Panc1 (cell line): ENCODE measurements at regions not wholly inside any gene's neighbourhood (a gene's known extent, or its start where the extent isn't known, plus 50 kb on each side); places are given as distances from the start of the nearest gene placed in this dataset.

Source experiments
- ATAC-seq: fragments of 200-7000 bp; cut with Tn5 transposase; 2 replicates; pipeline ENCODE4 v1.9.1; 2020; ENCODE audit warnings: mild to moderate bottlenecking, moderate library complexity
- BruUV-seq: library from RNA; stranded (reverse); fragments of 400-500 nt; replicated peaks from 2 replicates; lab custom pipeline; 2021; lab: Mats Ljungman, UMichigan
- CTCF ChIA-PET: fragments of 300-600 bp; sonication (Branson Sonifier 250); formaldehyde crosslinking; loops from one replicate; lab custom pipeline; 2022; ENCODE audit warnings: antibody characterized with exemption; lab: Charles Lee
- POLR2A ChIA-PET: fragments of 300-600 bp; sonication (Branson Sonifier 250); formaldehyde crosslinking; loops from one replicate; lab custom pipeline; 2022; ENCODE audit warnings: antibody characterized with exemption; lab: Charles Lee
- DNase-seq: peaks from one replicate; pipeline ENCODE4 v3.0.0-alpha.2; 2010; ENCODE audit warnings: low read depth, low spot score
- H3K27ac ChIP-seq: 2 replicates; pipeline ENCODE4 v1.5.1; 2011; ENCODE audit warnings: mild to moderate bottlenecking, low read length, inconsistent platforms
- H3K27me3 ChIP-seq: fragments of 200-500 bp; sonication (Bioruptor generic); 2 replicates; pipeline ENCODE4 v1.6.0; 2014; ENCODE audit warnings: low read length, inconsistent platforms; ENCODE audit not compliant: control insufficient read depth, insufficient read depth
- H3K36me3 ChIP-seq: fragments of 200-500 bp; sonication (Bioruptor generic); 2 replicates; pipeline ENCODE4 v1.5.1; 2014; ENCODE audit warnings: inconsistent platforms, mild to moderate bottlenecking, low read length, moderate library complexity; ENCODE audit not compliant: control insufficient read depth, insufficient read depth
- H3K4me1 ChIP-seq: 2 replicates; pipeline ENCODE4 v1.5.1; 2011; ENCODE audit warnings: inconsistent platforms, mild to moderate bottlenecking, low read length, moderate library complexity; ENCODE audit not compliant: control insufficient read depth, insufficient read depth
- H3K4me3 ChIP-seq, 2 experiments: 2 replicates each; pipeline ENCODE4 v1.5.1; 2011 to 2012; ENCODE audit warnings: low read depth in 2 of 2, low read length in 2 of 2, mild to moderate bottlenecking in 2 of 2, inconsistent platforms in 1 of 2, moderate library complexity in 1 of 2
- H3K9me3 ChIP-seq: fragments of 200-500 bp; sonication (Bioruptor generic); 2 replicates; pipeline ENCODE4 v1.5.1; 2014; ENCODE audit warnings: low read depth, mild to moderate bottlenecking, inconsistent platforms, low read length, moderate library complexity; ENCODE audit not compliant: control insufficient read depth, insufficient read depth
- CTCF ChIP-seq: fragments of 450-650 bp; IDR thresholded peaks from 2 replicates; pipeline ENCODE4 v1.5.1; 2017; ENCODE audit warnings: mild to moderate bottlenecking
- POLR2AphosphoS5 ChIP-seq: IDR thresholded peaks from 2 replicates; pipeline ENCODE4 v1.6.1; 2012; ENCODE audit warnings: mild to moderate bottlenecking, low read depth, low read length, moderate library complexity
- REST ChIP-seq, 2 experiments: IDR thresholded peaks; 2 replicates each; pipeline ENCODE4 v1.6.1; 2011 to 2012; ENCODE audit warnings: low read depth in 2 of 2, control low read depth in 1 of 2, low read length in 1 of 2, mild to moderate bottlenecking in 1 of 2, moderate library complexity in 1 of 2; ENCODE audit not compliant: insufficient read depth in 1 of 2
- SIN3A ChIP-seq: IDR thresholded peaks from 2 replicates; pipeline ENCODE4 v1.6.1; 2012; ENCODE audit warnings: low read depth, mild to moderate bottlenecking, low read length, moderate library complexity, borderline replicate concordance; ENCODE audit not compliant: insufficient read depth
- TCF7L2 ChIP-seq: IDR thresholded peaks from 2 replicates; pipeline ENCODE4 v1.6.1; 2011; ENCODE audit warnings: mild to moderate bottlenecking, low read depth, low read length, inconsistent platforms
- in situ Hi-C: cut with HindIII; loops from 2 replicates; pipeline ENCODE4 v1.10.0; 2016; ENCODE audit warnings: low sequenced_read_pairs, low pct_unique_long_range_greater_than_20kb
- intact Hi-C: fragments of 100-400 bp; cut with micrococcal nuclease; formaldehyde crosslinking; loops from one replicate; pipeline ENCODE4 v1.10.0; 2022; ENCODE audit not compliant: unreplicated experiment

DNA sequence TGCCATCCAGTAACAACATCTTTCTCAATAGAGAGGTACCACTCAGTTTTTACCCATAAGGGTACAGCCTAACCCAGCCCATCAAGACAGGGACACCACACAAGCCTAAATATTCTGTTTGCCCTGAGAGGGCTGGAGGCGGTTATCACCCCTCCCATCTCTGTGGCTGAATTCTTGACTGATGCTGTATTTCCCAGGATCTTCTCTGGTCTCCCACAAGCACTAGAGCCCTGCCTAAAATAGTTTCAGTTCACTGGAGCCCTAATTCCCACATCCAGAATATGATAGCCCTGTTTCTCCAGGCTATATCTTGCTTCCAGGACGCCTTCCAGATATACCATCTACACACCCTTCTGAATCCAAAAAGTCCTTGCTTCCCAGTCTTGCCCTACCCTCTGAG lies 91.6 kb upstream of the NMU start:
- intact Hi-C loops, result no loop called here
- Histone ChIP-seq H3K4me1 (no peaks in the 10 kb centered on the region), H3K27me3 (0 out of 2 replicates have a peak, but pooled peaks cover 2% of the 10 kb centered on the region), H3K27ac (no peak overlapping the region), H3K36me3 (no peaks in the 10 kb centered on the region), H3K9me3 (no peaks in the 10 kb centered on the region), H3K4me3 (no peak overlapping the region)
- in situ Hi-C loops, result no loop called here
- CTCF ChIA-PET, result no interaction called here
- TF ChIP-seq CTCF (no peak), TCF7L2 (no peak), REST (IDR thresholded peaks at IDR 0.05; ENCODE audit: insufficient read depth in 1 of 2, low read depth in 2 of 2, low read length in 1 of 2) (no peak), POLR2AphosphoS5 (no peak), SIN3A (no peak)
- no peak for DNase-seq
- POLR2A ChIA-PET, result no interaction called here
- ATAC-seq, result no peak
- BruUV-seq, result no TSS peak

- no TSS peak for BruUV-seq
- CTCF ChIA-PET, result no interaction called here
- DNase-seq (no peak), ATAC-seq (no peak)
- no peaks in the 10 kb centered on the region for H3K36me3 ChIP-seq
- in situ Hi-C loops, result no loop called here
- intact Hi-C loops, result loop anchor here (10.0 kb wide), 1 partner anchor 285 kb away; no protein-coding TSS in a partner anchor
- H3K9me3 ChIP-seq, result no peaks in the 10 kb centered on the region
- no peak for TF ChIP-seq REST (IDR thresholded peaks at IDR 0.05; ENCODE audit: insufficient read depth in 1 of 2, low read depth in 2 of 2, low read length in 1 of 2)
- no peak for TF ChIP-seq TCF7L2
- H3K4me1 ChIP-seq, result no peaks in the 10 kb centered on the region
- no peak overlapping the region for H3K4me3 ChIP-seq
- no peak overlapping the region for H3K27ac ChIP-seq
- 0 out of 2 replicates have a peak, but pooled peaks cover 2% of the 10 kb centered on the region for H3K27me3 ChIP-seq
- POLR2A ChIA-PET, result no interaction called here
Observed at GRCh38 chr4:55729351-55730279, 90.0 kb upstream of the EXOC1L start.
